GM19463 (cell line): ENCODE measurements at regions not wholly inside any gene's neighbourhood (a gene's known extent, or its start where the extent isn't known, plus 50 kb on each side); places are given as distances from the start of the nearest gene placed in this dataset.
"Not testable (repeated sequence)": the region's sequence is repeated elsewhere in the genome, so short reads cannot be mapped to it uniquely, and the experiment has no call there.

ENCODE experiments used
- ATAC-seq: cut with Tn5 transposase; IDR thresholded peaks from one replicate; pipeline ENCODE4 v1.9.1; 2021; ENCODE audit warnings: mild to moderate bottlenecking, moderate library complexity; ENCODE audit not compliant: unreplicated experiment

GRCh38 chr15:23750179-23750578 lies 63.1 kb upstream of the NDN start:
- ATAC-seq: no peak

GRCh38 chr15:23750776-23751175 lies 63.7 kb upstream of the NDN start:
- ATAC-seq: no peak

GRCh38 chr15:23753248-23753647 lies 66.1 kb upstream of the NDN start:
- no peak for ATAC-seq

DNA sequence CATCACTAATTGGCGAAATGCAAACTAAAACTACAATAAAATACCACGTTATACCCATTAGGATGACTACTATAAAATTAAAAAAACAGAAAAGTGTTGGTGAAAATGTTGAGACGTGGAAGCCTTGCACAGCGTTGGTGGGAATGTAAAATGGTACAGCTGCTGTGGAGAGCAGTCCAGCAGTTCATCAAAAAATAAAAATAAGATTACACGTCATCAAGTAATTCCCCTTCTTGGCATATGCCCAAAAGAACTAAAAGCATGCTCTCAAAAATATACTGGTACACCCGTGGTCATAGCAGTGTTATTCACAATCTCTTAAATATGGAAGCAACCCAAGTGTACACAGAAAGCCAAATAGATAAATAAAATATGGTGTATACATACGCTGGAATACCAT lies 71.8 kb upstream of the NDN start:
- no peak for ATAC-seq

- no peak for ATAC-seq
Observed at GRCh38 chr15:23760024-23760423, 72.9 kb upstream of the NDN start.

GRCh38 chr15:23761386-23761785 lies 74.3 kb upstream of the NDN start:
- no peak for ATAC-seq

DNA sequence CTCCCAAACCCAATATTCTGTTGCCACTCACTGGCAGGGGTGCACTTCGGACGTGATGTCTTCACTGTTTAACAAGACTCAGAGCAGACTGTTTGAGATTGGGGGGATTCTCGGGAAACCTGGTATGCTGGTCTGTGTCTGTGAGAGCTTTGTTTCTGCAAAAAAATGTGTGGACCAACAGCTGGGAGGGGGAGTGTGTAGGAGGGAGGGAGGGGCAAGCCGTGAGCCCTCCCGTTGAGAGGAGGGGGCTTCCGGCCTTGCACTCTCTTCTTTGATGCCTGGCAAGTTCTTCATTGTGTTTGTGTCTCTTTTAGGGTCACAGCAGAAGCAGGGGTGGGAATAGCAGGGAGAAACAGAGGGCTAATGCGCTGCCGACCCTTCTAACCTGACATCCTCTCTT lies 74.9 kb upstream of the NDN start:
- ATAC-seq: no peak

DNA sequence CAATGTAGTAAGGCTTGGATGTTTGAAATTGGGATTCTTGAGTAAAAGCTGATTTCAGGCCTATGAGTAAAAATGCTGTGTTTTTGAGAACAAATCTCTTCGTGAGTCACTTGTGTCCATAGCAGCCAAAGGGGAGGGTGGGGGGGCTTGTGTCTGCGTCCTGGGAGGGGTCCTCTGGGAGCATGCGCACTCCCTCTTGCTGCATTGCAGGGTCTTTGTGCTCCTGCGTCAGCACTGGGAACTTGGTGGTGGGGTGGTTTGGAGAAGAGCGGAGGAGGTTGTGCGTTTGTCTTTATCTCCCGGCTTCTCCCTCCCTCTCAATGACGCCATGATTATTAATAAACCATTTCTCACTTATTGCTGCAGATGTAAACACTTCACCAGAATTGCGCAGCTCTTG lies 75.9 kb upstream of the NDN start:
- ATAC-seq: no peak

DNA sequence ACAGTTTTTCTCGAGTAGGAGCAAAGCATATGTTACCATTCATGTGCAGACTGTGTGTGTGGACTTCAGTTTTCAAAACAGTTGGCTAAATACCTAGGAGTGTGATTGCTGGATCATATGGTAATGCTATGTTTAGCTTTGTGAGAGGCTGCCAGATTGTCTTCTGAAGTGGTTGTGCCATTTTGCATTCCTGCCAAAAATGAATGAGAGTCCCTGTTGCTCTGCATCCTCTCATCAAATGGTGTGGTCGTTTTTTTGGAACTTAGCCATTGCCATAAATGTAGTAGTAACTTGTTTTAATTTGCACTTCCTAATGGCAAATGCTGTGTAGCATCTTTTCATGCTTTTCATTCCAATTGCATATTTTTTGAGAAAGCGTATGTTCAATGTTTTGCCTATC lies 77.2 kb upstream of the NDN start:
- ATAC-seq: no peak

GRCh38 chr15:23764716-23765115 lies 77.6 kb upstream of the NDN start:
- ATAC-seq: no peak

DNA sequence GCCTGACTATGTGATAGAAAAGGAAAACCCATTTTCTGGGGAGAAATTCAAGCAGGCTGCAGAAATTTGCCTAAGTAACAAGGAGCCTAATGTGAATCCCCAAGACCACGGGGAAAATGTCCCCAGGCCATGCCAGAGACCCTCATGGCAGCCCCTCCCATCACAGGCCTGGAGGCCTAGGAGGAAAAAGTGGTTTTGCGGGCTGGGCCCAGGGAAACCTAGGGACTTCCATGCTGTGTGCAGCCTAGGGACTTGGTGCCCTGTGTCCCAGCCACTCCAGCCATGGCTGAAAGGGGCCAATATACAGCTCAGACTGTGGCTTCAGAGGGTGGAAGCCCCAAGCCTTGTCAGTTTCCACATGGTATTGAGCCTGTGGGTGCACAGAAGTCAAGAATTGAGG lies 79.7 kb upstream of the NDN start:
- ATAC-seq: not testable (repeated sequence)

DNA sequence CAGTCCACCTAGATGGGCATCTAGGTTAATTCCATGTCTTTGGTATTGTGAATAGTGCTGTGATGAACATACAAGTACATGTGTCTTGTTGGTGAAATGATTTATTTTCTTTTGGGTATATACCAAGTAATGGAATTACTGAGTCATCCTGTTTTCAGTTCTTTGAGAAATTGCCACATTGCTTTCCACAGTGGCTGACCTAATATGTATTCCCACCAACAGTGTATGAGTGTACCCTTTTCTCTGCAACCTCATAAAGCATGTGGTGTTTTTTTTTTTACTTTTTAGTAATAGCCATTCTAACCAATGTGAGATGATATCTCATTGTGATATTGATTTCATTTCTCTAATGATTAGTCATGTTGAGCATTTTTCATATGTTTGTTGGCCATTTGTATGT lies 86.0 kb upstream of the NDN start:
- ATAC-seq: no peak

GRCh38 chr15:23787346-23788105 lies 100.4 kb upstream of the NDN start:
- no peak for ATAC-seq

- ATAC-seq: no peak
Observed at GRCh38 chr15:23793191-23793680, 106.1 kb upstream of the NDN start.

- ATAC-seq: no peak
Observed at GRCh38 chr15:23797747-23798446, 110.8 kb upstream of the NDN start.

- no peak for ATAC-seq
Observed at GRCh38 chr15:23801881-23802280, 114.8 kb upstream of the NDN start.

- ATAC-seq: not testable (repeated sequence)
Observed at GRCh38 chr15:23802896-23803435, 115.9 kb upstream of the NDN start.

DNA sequence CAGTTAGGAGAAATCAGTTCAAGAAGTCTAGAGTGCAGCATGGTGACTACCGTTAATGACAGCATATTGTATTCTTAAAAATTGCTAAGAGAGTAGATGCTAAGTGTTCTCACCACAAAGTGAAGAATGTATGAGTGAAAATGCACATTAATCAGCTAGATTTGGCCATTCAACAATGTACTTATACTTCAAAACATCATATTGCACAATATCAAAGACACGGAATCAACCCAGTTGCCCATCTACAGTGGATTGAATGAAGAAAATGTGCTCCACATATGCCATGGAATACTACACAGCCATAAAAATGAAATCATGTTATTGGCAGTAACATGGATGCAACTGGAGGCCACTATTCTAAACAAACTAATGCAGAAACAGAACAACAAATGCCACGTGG lies 119.9 kb upstream of the NDN start:
- ATAC-seq: no peak

GRCh38 chr15:23823508-23823907 lies 136.4 kb upstream of the NDN start:
- no peak for ATAC-seq

DNA sequence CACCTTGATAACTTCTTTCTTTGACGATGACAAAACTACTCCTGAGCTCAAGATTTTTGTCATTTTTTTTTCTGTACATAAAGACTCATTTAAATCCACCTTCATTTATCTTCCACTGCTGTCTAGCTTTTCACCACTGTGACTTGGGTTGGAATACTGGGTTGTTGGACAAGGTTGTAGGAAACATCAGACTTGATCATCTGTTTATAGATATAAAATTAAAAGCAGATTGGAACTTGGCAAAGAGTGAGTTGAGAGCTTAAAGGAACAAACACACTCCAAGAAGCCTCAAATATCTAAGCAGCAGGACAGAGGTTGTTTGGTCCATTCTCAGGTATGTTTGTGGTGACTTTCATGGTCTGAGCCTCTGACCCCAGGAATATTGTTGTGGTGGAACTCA lies 141.7 kb upstream of the NDN start:
- ATAC-seq: no peak

- no peak for ATAC-seq
Observed at GRCh38 chr15:23835953-23836352, 148.8 kb upstream of the NDN start.

- ATAC-seq: no peak
Observed at GRCh38 chr15:23839893-23840474, 152.9 kb upstream of the NDN start.
